ENCODE measurements at regions not wholly inside any gene's neighbourhood (a gene's known extent, or its start where the extent isn't known, plus 50 kb on each side); places are given as distances from the start of the nearest gene placed in this dataset.
"Not testable (repeated sequence)": the region's sequence is repeated elsewhere in the genome, so short reads cannot be mapped to it uniquely, and the experiment has no call there.

DNA sequence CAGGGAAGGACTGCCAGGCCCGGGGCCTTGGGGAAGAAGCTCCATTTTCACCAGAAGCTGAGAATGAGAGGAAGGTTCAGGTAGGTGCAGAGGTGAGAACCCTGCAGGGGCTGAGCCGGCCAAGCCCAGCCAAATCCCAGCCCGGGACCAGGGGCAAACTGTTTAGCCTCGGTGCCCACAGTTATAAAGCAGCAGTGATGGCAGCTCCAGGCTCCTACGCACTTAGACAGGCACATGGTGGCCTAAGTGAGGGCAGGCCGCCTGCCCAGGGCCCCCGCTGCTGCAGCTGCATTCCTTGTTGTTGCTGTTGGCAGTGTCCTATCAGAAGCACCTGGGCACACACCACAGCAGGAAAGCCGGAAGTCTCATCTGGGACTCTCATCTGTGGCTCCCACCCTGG is 159.9 kb upstream of the FOXD4L5 start:
- no peak for TF ChIP-seq Cebpa-rat (IDR thresholded peaks at IDR 0.05)
- no peak overlapping the region for H3K27ac ChIP-seq
- no peak overlapping the region for H3K4me3 ChIP-seq
- no peaks in the 10 kb centered on the region for H4K20me1 ChIP-seq
- H3K4me1 ChIP-seq, result no peaks in the 10 kb centered on the region
- H3K36me3 ChIP-seq, result no peaks in the 10 kb centered on the region
- no peak overlapping the region for H3K9ac ChIP-seq
- no peaks in the 10 kb centered on the region for H3K27me3 ChIP-seq
- no peak overlapping the region for H3K4me2 ChIP-seq
- H3K9me3 ChIP-seq, result no peaks in the 10 kb centered on the region

DNA sequence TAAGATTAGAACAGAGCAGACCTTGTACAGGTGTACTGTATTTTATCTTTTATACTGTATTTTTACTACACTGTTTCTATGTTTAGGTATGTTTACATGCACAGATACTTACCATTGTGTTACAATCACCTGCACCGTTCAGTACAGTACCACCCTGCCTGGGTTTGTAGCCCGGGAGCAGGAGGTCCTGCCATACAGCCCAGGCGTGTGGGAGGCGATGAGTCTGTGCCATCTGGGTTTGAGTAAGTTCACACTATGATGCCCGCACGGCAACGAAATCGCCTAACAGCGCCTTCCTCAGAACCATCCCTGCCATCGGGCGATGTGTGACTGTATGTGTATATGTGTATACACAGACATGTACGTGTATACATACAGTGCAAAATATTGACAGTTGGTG is 157.1 kb upstream of the FOXD4L5 start:
- not testable (repeated sequence) for H3K27me3 ChIP-seq, H3K4me1 ChIP-seq, H3K4me2 ChIP-seq, H4K20me1 ChIP-seq, H3K9me3 ChIP-seq, H3K27ac ChIP-seq, H3K9ac ChIP-seq, H3K36me3 ChIP-seq, H3K4me3 ChIP-seq

DNA sequence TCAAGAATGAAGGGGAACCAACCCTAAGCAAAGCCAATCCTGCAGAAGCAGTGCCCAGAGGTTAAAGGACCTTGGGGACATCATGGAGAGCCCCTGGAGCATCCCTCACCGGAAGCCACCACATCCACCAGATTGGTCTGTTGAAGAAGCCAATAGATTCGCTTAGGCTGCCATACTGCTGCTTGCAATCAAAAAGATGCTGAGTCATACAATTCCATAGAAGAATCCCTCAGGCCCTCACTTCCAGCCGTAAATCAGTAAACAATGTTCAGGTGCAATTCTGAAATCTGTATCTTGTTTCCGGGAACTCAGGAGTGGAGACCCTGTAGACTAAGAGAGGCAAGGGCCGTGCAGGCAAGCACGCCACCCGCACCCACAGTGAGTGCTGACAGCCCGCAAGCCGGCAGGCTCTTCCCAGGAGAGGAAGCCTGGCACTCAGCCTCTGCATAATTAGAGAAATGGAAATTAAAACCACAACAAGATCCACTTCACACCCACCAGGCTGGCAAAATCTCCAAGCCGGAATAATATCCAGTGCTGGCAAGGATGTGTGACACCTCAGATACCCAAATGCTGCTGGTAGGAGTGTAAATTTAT is 156.4 kb upstream of the FOXD4L5 start:
- H3K27me3 ChIP-seq, H3K36me3 ChIP-seq, H3K27ac ChIP-seq, H3K9me3 ChIP-seq, H3K4me3 ChIP-seq, H3K9ac ChIP-seq, H4K20me1 ChIP-seq, H3K4me2 ChIP-seq, H3K4me1 ChIP-seq: not testable (repeated sequence)

DNA sequence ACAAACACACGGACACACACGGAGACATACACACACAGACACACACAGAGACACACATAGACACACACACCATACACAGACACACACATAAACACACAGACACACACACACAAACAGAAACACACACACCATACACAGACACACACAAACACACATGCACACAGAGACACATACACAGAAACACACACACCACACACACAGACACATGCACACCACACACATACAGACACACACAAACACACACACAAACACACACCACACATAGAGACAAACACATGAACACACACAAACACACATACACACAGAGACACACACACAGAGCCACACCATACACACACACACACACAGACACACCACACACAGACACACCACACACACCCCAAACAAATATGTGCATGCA is 152.7 kb upstream of the FOXD4L5 start:
- no peaks in the 10 kb centered on the region for H4K20me1 ChIP-seq
- H3K36me3 ChIP-seq, result no peaks in the 10 kb centered on the region
- no peak overlapping the region for H3K27ac ChIP-seq
- H3K4me2 ChIP-seq, result no peak overlapping the region
- TF ChIP-seq Cebpa-rat (IDR thresholded peaks at IDR 0.05), result no peak
- no peak overlapping the region for H3K9ac ChIP-seq
- H3K9me3 ChIP-seq, result 0 out of 2 replicates have a peak, but pooled peaks cover 4% of the 10 kb centered on the region
- no peaks in the 10 kb centered on the region for H3K27me3 ChIP-seq
- H3K4me1 ChIP-seq, result no peaks in the 10 kb centered on the region
- no peak overlapping the region for H3K4me3 ChIP-seq

DNA sequence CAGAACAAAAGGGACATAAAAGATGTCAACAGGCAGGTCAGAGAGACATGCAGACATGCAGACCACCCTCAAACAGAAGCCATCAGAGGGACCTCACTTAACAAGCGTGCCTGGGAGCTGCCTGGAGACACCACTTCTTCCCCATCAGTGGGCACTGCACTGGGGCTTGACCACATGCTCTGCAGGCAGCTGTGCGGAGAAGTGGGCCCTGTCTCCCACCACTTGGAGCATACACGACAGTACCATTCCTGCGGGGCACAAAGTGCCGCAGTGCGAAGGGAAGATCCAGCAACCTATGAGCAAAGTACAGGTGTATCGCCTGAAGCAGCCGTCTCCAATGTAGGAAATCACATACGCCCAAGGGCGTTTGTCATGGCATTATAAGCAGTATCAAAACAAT is 150.5 kb upstream of the FOXD4L5 start:
- no peaks in the 10 kb centered on the region for H3K36me3 ChIP-seq
- H3K27me3 ChIP-seq, result no peaks in the 10 kb centered on the region
- H3K4me1 ChIP-seq, result no peaks in the 10 kb centered on the region
- H3K27ac ChIP-seq, result no peak overlapping the region
- TF ChIP-seq Cebpa-rat (IDR thresholded peaks at IDR 0.05), result no peak
- H3K4me3 ChIP-seq, result no peak overlapping the region
- H3K4me2 ChIP-seq, result no peak overlapping the region
- H4K20me1 ChIP-seq, result no peaks in the 10 kb centered on the region
- H3K9me3 ChIP-seq, result peaks cover 12% of the 10 kb centered on the region; the same call in 1 of the 2 replicates
- H3K9ac ChIP-seq, result no peak overlapping the region

DNA sequence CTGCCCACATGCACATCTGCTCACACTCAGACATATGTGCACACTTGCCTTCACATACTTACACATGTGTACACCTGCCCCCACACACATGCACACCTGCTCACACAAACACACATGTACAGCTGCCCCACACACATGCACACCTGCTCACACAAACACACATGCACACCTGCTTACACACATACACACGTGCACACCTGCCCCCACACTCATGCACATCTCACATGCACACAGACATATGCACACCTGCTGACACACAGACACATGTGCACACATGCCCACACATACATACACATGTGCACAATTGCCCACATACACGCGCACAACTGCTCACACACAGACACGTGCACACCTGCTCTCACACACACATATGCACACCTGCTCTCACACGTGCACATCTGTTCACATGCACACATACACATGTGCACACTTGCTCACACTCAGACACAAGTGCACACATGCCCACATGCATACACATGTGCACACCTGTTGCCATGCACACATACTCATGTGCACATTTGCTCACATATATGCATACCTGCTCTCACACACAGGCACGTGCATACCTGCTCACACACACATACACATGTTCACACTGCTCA is 147.8 kb upstream of the FOXD4L5 start:
- no peak for TF ChIP-seq Cebpa-rat (IDR thresholded peaks at IDR 0.05)
- Histone ChIP-seq H3K27ac (no peak overlapping the region), H4K20me1 (no peaks in the 10 kb centered on the region), H3K27me3 (no peaks in the 10 kb centered on the region), H3K36me3 (no peaks in the 10 kb centered on the region), H3K4me1 (no peaks in the 10 kb centered on the region), H3K4me2 (no peak overlapping the region), H3K9me3 (peaks cover 12% of the 10 kb centered on the region; the same call in 1 of the 2 replicates), H3K9ac (no peak overlapping the region), H3K4me3 (no peak overlapping the region)

DNA sequence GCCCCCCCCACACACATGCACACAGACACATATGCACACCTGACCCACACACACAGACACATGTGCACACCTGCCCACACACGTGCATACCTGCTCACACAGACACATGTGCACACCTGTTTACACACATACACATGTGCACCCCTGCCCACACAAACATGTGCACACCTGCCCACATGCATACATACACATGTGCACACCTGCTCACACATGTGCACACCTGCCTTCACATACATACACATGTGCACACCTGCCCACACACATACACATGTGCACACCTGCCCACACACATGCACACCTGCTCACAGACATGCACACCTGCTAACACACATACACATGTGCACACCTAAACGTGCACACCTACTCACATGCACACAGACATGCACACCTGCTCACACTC is 147.0 kb upstream of the FOXD4L5 start:
- Histone ChIP-seq H4K20me1 (no peaks in the 10 kb centered on the region), H3K9me3 (peaks cover 12% of the 10 kb centered on the region; the same call in 1 of the 2 replicates), H3K36me3 (no peaks in the 10 kb centered on the region), H3K9ac (no peak overlapping the region), H3K4me2 (no peak overlapping the region), H3K27me3 (no peaks in the 10 kb centered on the region), H3K27ac (no peak overlapping the region), H3K4me1 (no peaks in the 10 kb centered on the region), H3K4me3 (no peak overlapping the region)
- no peak for TF ChIP-seq Cebpa-rat (IDR thresholded peaks at IDR 0.05)

DNA sequence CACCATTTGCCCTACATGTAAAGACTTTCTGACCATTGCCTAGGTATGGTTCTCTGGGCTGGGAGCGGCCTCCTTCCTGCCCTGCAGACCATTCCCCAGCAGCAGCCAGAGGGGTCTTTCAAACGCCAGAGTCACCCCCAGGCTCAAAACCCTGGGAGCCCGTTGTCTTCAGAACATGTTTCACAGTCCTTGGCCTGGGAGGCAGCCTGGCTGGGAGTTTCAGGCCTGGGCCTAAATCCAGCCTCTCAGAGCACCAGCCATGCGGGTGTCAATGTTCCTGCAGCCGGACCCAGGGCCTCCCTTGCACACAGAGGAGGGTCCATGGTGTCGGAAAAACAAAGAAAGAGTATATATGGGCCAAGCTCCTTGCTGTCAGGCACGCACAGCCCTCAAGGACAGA is 145.2 kb upstream of the FOXD4L5 start:
- no peak overlapping the region for H3K9ac ChIP-seq
- no peaks in the 10 kb centered on the region for H3K36me3 ChIP-seq
- H3K9me3 ChIP-seq, result peaks cover 18% of the 10 kb centered on the region; the same call in 1 of the 2 replicates
- no peaks in the 10 kb centered on the region for H3K27me3 ChIP-seq
- H3K4me1 ChIP-seq, result no peaks in the 10 kb centered on the region
- H4K20me1 ChIP-seq, result no peaks in the 10 kb centered on the region
- no peak overlapping the region for H3K4me3 ChIP-seq
- H3K4me2 ChIP-seq, result no peak overlapping the region
- no peak overlapping the region for H3K27ac ChIP-seq
- TF ChIP-seq Cebpa-rat (IDR thresholded peaks at IDR 0.05), result no peak

DNA sequence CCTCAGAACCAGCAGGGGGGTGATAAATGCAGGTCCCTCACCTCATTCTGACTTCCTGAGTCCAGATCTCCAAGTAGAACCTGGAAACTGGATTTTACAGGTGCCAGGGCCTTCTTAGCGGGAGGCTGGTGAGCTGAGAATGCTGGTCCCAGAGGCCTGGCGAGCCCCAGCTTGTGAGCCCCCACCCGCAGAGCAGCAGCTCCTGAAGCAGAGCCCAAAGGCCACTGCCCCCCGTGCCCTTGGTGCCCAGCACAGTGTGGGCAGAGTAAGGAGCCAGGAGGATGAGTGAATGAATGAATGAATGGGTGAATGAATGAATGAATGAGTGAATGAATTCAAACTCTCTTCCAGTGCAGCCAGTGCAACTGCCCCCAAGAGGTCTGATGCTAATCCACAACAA is 142.4 kb upstream of the FOXD4L5 start:
- not testable (repeated sequence) for H3K27me3 ChIP-seq, H3K4me3 ChIP-seq, H3K9ac ChIP-seq, H3K4me1 ChIP-seq, H3K4me2 ChIP-seq, H3K27ac ChIP-seq, H3K36me3 ChIP-seq, H4K20me1 ChIP-seq
- peaks cover 11% of the 10 kb centered on the region; the same call in 1 of the 2 replicates for H3K9me3 ChIP-seq

DNA sequence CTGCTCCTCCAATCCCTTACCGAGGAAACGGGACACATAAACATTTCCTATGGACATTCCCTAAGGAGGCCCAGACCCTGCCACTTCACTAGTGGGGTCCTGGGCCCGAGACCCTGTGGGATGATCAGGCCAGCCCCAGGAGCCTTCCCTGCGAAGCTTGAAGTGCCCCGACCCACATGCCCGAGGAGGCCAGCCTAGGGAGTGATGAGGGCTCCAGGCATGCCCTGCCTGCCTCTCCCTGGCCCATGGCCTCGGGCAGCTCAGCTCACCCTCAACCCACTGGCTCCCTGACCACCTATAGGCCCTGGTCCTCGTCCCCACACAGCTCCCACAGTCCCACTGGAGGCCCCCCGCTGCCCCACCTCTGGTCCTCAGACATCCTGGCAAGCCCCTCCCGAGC is 141.8 kb upstream of the FOXD4L5 start:
- H3K9me3 ChIP-seq, H3K36me3 ChIP-seq, H3K27me3 ChIP-seq, H3K4me3 ChIP-seq, H3K27ac ChIP-seq, H3K4me2 ChIP-seq, H3K4me1 ChIP-seq, H3K9ac ChIP-seq, H4K20me1 ChIP-seq: not testable (repeated sequence)

DNA sequence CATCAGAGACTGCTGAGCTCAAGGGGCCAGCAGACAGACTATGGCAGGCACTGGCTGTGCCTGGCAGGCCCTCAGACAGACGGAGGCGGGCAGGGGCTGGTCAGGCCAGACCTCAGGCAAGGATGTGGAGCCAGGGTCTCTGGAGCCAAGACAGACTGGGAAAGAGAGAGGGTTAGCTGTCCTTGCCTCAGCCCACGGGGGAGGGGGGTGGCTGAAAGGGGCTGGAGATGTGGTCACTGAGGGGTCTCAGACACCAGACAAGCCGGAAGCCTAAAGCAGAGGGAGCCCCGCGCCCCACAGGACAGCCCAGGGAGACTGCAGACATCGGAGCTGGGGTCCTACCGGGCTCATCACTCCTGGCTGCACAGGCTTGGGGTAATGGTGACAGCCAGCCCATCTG is 141.2 kb upstream of the FOXD4L5 start:
- H3K9me3 ChIP-seq, result peaks cover 7% of the 10 kb centered on the region; the same call in 1 of the 2 replicates
- H3K4me3 ChIP-seq, result no peak overlapping the region

DNA sequence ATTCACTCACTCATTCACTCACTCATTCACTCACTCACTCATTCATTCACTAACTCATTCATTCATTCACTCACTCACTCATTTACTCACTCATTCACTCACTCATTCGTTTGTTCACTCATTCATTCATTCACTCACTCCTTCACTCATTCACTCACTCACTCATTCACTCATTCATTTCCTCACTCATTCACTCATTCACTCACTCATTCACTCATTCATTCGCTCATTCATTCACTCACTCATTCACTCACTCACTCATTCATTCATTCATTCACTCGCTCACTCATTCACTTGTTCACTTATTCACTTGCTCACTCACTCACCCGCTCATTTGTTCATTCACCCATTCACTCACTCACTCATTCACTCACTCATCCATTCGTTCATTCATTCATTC is 140.2 kb upstream of the FOXD4L5 start:
- H4K20me1 ChIP-seq, H3K27ac ChIP-seq, H3K36me3 ChIP-seq, H3K27me3 ChIP-seq, H3K4me1 ChIP-seq, H3K4me2 ChIP-seq, H3K9ac ChIP-seq, H3K9me3 ChIP-seq, H3K4me3 ChIP-seq: not testable (repeated sequence)

More for the DNA sequence above, 141.2 kb upstream of the FOXD4L5 start:
- Histone ChIP-seq H3K4me1 (no peaks in the 10 kb centered on the region), H3K9ac (no peak overlapping the region), H4K20me1 (no peaks in the 10 kb centered on the region), H3K36me3 (no peaks in the 10 kb centered on the region), H3K4me2 (no peak overlapping the region), H3K27me3 (no peaks in the 10 kb centered on the region), H3K27ac (no peak overlapping the region)
- TF ChIP-seq Cebpa-rat (IDR thresholded peaks at IDR 0.05), result no peak

DNA sequence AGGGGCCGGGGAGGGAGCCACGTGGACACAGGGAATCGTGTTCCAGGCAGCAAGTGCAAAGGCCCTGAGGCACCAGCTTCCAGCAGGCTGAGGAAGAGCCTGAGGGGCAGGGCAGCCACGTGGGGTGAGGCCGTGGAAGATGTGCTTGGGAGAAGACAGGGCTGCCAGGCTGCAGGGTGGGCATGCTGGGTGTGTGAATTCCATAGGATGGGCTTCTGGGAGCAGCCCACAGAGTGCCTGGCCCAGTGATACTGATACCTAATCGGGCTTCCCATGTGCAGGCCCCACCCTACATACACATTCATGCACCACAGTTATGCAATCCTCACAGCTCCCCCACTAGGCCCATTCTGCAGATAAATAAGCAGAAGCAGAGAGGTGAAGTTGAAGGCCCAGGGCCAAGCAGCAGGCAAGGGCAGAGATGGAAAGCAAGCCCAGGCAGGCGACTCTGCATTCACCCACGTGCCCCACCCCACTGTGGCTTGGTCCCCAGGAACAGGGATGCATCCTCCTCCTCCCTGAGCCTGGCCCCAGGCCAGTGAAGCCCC is 139.5 kb upstream of the FOXD4L5 start:
- not testable (repeated sequence) for H3K9ac ChIP-seq, H3K27ac ChIP-seq, H3K36me3 ChIP-seq, H3K9me3 ChIP-seq, H3K4me1 ChIP-seq, H3K4me2 ChIP-seq, H3K27me3 ChIP-seq, H3K4me3 ChIP-seq, H4K20me1 ChIP-seq

DNA sequence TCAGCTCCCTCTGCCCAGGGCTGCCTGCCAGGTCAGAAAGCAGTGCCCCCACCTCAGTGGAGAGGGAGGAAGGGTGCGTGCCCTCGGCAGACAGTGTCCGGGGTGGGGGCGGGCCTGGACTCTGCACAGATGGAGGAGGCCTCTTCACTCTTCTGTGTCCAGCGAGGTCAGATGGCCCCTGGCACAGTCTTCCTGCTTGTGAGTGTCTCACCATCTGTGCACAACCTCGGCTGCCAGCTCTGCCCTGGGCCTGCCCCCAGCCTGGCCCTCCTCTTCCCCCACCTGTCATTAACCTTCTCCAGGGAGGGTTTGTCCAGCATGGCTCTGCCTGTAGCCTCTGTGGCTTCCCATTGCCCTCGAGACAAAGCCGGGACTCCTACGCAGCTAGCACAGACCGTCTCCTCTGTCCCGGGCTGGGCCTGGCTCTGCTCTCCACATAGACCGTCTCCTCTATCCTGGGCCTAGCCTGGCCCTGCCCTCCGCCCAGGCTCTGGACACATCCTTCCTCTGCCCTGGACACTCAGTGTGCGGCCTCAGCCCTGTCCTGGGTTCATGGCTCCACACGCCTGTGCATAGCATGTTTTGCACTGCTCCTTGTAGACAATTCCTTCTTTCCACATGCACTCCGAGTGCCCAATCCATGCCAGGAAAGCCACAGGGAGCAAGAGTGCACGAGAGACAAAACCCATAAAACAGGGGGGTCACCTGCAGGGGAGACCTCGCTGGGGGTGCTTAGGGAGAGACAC is 138.9 kb upstream of the FOXD4L5 start:
- not testable (repeated sequence) for H4K20me1 ChIP-seq, H3K27me3 ChIP-seq, H3K4me2 ChIP-seq, H3K4me1 ChIP-seq, H3K36me3 ChIP-seq, H3K27ac ChIP-seq, H3K9me3 ChIP-seq, H3K4me3 ChIP-seq, H3K9ac ChIP-seq
